HFF-Myc (cell line): ENCODE measurements at regions not wholly inside any gene's neighbourhood (a gene's known extent, or its start where the extent isn't known, plus 50 kb on each side); places are given as distances from the start of the nearest gene placed in this dataset.

Experiments
- DNase-seq: peaks from one replicate; pipeline ENCODE4 v3.0.0-alpha.2; 2011; ENCODE audit warnings: low read depth; ENCODE audit errors: extremely low read depth
- H3K4me3 ChIP-seq: replicated peaks from 2 replicates; pipeline ENCODE4 v1.5.1; 2011; ENCODE audit warnings: low read depth, mild to moderate bottlenecking, control low read depth, low read length
- CTCF ChIP-seq: IDR thresholded peaks from 2 replicates; pipeline ENCODE4 v1.5.1; 2012; ENCODE audit warnings: mild to moderate bottlenecking, low read depth, low read length, control low read depth; ENCODE audit errors: missing control alignments

DNA sequence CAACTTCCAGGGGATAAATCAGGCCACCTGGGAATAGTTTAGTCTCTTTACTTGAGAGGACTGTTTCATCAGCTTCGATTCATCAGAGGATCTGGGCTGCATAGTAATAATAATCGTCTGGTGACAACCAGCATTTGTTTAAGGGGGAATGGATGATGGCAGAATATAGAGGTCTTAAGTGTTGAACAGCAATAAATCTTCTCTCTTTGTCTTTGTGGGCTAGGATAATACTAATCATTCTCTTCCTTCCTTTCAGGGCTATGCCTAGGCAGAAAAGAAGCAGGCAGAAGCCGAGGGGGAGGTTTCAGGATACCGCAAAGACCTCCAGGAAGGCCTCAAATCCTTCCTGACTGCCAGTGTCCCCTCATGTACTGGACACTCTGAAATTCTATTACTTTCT, 150.4 kb upstream of the GAREM1 start:
- no peak for TF ChIP-seq CTCF
- no peak overlapping the region for H3K4me3 ChIP-seq

GRCh38 chr18:32618546-32618945, 147.9 kb upstream of the GAREM1 start:
- no peak for TF ChIP-seq CTCF
- no peak for DNase-seq
- H3K4me3 ChIP-seq: no peak overlapping the region

More for the DNA sequence above, 150.4 kb upstream of the GAREM1 start:
- DNase-seq: no peak

DNA sequence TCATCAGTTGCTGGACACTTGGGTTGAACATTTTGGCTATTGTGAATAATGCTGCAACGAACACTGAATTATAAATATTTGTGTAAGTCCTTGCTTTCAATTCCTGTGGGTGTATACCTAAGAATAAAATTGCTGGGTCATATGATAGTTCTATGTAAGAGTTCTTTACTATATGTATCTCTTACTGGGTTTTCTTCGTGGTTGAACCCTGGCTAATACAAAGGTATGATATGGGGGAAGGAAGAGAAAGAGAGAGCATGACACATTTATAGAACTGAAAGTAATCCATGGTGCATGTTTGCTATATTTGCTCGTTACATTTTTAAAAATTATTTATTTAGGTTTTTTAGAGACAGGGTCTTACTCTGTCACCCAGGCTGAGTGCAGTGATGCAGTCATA, 143.1 kb upstream of the GAREM1 start:
- no peak for TF ChIP-seq CTCF
- DNase-seq: no peak
- no peak overlapping the region for H3K4me3 ChIP-seq

DNA sequence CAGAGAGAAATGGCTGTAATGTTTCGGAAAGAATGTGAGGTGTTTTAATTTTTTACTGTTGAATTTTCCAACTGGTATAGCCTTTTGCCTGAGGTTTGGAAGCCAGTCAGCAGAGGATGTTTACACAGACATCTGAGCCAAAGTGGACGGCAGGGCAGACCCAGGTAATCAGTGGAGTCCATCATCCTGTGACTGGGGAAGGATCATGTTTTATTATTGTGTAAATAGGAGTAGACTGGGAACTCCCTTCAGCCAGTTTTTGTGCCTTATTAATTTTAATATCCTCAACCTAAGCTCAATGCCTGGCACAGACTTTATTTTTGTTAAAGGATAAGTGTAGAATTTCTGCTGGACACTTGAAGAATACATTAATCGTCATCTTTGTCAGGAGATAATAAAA, 142.0 kb upstream of the GAREM1 start:
- no peak for DNase-seq
- no peak overlapping the region for H3K4me3 ChIP-seq
- no peak for TF ChIP-seq CTCF

GRCh38 chr18:32610176-32610575, 139.5 kb upstream of the GAREM1 start:
- DNase-seq: no peak
- TF ChIP-seq CTCF: no peak

GRCh38 chr18:32607816-32608215, 137.1 kb upstream of the GAREM1 start:
- TF ChIP-seq CTCF: no peak
- no peak for DNase-seq

More at GRCh38 chr18:32610176-32610575, 139.5 kb upstream of the GAREM1 start:
- H3K4me3 ChIP-seq: no peak overlapping the region

DNA sequence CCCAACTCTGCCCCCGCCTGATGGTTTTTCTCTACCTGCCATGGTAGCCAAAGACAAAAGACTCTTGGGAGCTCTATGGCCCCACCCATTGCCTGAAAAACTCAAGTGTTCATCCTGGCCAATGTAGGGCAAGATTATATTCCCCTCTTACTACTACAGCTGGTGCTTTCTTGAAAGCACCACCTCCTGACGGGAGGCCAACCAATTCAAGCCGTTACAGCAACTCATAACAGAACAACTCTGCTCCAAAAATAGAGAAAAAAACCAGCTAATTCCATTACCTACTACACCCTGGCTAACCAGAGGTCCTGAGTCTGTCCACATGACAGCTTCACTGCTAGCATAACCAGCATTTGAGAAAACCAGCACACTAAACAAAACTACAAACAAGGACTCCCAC, 127.5 kb upstream of the GAREM1 start:
- TF ChIP-seq CTCF: no peak
- no peak for DNase-seq
- H3K4me3 ChIP-seq: no peak overlapping the region

More at GRCh38 chr18:32607816-32608215, 137.1 kb upstream of the GAREM1 start:
- H3K4me3 ChIP-seq: no peak overlapping the region
